ENCODE measurements at regions not wholly inside any gene's neighbourhood (a gene's known extent, or its start where the extent isn't known, plus 50 kb on each side); places are given as distances from the start of the nearest gene placed in this dataset.

DNA sequence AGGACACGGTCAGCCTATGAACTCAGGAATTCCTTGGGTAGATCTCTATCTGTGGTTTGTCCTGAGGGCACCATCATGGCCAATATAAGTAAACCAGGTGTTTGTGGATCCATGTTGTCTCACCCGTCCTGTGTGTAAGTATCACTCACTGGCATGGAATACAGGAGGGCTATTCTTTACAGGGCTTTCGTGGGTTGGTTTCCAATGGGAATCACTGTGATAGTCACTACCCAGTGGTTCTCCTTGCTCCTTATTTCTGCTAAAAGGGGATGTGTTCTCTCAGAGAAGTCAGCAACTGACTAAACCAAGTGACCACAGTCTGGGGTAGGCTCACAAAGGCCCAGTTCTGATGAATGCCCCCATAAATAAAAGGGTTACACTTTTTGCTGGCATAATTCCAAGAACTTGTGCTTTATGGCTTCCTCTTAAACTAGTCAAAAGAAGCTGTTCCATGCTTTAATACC lies 236.7 kb upstream of the JADE1 start:
- Histone ChIP-seq H3K4me1 (peaks cover 7 to 54% (median 36%) of the 10 kb centered on the region in 4 donors), H3K36me3 (no peaks in the 10 kb centered on the region), H3K4me3 (no peak overlapping the region), H3K9me3 (no peaks in the 10 kb centered on the region), H3K27ac (peak overlapping the region; percentile 31 to 79 (median 71)), H3K27me3 (no peaks in the 10 kb centered on the region)
- WGBS, 5 donors = 85 to 98% (median 91%) methylated on average over 3 of the region's 3 CpGs
- intact Hi-C loops (cut with DNase I; ENCODE audit: low total_unique reads) = no loop called here
- no peak for DNase-seq
- TF ChIP-seq EP300 (IDR thresholded peaks at IDR 0.05) (no peak), POLR2AphosphoS5 (IDR thresholded peaks at IDR 0.05) (no peak), POLR2A (IDR thresholded peaks at IDR 0.05) (no peak), CTCF (IDR thresholded peaks at IDR 0.05) (no peak)

DNA sequence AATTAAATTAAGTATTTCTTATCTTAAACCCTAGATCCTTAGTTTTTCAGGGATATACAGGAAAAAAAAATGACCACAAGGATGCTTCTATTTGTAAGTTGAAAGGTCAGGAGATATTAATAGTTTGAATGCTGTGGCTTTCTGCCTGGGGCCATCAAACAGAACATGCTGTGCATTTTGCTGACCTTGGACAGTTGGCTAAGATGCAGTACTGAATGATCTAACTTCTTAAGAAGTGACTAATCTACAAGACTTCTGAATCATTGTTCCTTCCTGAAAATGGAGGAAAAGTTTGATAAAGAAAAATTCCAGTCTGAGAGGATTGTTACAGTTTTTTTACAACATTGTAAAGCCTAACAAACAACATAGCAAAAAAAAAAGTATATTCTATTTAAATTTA lies 237.8 kb upstream of the JADE1 start:
- peak in 1 of 2 donors; percentile 47 for DNase-seq
- peak in 2 of 3 donors; percentile 55 to 85 for TF ChIP-seq POLR2AphosphoS5 (IDR thresholded peaks at IDR 0.05)
- TF ChIP-seq CTCF (IDR thresholded peaks at IDR 0.05) = no peak
- TF ChIP-seq POLR2A (IDR thresholded peaks at IDR 0.05) = no peak
- TF ChIP-seq EP300 (IDR thresholded peaks at IDR 0.05) = peak; percentile 10

DNA sequence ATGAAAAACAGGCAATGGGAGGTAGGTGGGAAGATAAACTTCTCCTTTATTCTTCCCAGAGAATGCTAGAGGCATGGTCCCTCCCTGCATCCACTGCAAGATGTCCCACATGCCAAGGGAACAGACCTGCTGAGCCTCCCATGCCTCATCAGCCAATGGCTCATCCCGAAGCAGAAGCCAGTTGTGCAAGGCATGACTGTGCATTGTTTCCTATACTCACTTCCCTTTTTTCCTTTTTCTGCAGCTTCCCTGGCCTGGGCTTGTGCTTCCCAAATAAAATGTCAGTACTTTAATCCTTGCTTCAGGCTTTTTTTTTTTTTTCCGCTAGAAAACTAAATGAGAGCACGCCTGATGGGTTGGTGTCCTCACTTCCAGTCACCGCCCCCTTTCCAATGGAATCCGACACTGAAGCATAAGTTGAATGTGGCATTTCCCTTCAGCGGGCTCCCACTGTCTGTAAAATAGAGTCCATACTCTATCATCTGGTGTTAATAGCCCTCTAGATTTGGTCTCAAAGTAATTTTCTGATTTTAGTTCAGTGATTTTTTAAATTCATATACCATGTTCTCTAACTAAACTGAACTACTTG lies 239.0 kb upstream of the JADE1 start:
- Histone ChIP-seq H3K27me3 (no peaks in the 10 kb centered on the region), H3K9me3 (no peaks in the 10 kb centered on the region), H3K4me3 (no peak overlapping the region), H3K4me1 (peaks cover 15 to 66% (median 44%) of the 10 kb centered on the region in 4 donors), H3K27ac (peak overlapping the region in 4 of 5 donors; percentile 11 to 79 (median 74)), H3K36me3 (no peaks in the 10 kb centered on the region)
- intact Hi-C loops (cut with DNase I; ENCODE audit: low total_unique reads) = no loop called here
- DNase-seq = peak in 1 of 2 donors; percentile 16
- TF ChIP-seq EP300 (IDR thresholded peaks at IDR 0.05) = no peak
- TF ChIP-seq CTCF (IDR thresholded peaks at IDR 0.05) = no peak
- no peak for TF ChIP-seq POLR2A (IDR thresholded peaks at IDR 0.05)
- TF ChIP-seq POLR2AphosphoS5 (IDR thresholded peaks at IDR 0.05) = peak in 1 of 3 donors; percentile 58
- 82 to 96% (median 84%) methylated on average over 6 of the region's 6 CpGs for WGBS, 5 donors

More for the DNA sequence above, 237.8 kb upstream of the JADE1 start:
- Histone ChIP-seq H3K36me3 (no peaks in the 10 kb centered on the region), H3K27me3 (no peaks in the 10 kb centered on the region), H3K4me1 (peaks cover 7 to 55% (median 36%) of the 10 kb centered on the region in 4 donors), H3K4me3 (no peak overlapping the region), H3K27ac (peak overlapping the region in 4 of 5 donors; percentile 55 to 79 (median 74)), H3K9me3 (no peaks in the 10 kb centered on the region)
- intact Hi-C loops (cut with DNase I; ENCODE audit: low total_unique reads) = no loop called here

DNA sequence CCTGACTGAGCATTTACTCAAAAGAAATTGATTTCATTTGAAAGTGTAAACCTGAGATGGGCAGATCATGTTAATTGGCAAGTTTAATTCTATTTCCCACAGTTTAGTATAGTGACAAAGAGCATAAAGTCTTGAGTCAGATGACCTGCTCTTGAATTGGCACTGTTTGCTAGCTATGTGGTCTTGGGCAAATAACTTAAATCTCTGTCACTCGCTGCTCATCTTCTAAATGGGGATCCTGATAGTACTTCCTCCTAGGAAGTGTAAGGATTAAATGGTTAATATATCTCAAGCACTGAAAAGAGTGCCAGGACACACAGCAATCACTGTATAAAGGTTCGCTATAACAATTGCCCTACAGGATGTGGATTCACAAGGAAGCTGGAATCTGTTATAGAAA lies 242.8 kb upstream of the JADE1 start:
- WGBS, 5 donors = 59 to 81% (median 61%) methylated on average over 2 of the region's 2 CpGs

More for the DNA sequence above, 242.8 kb upstream of the JADE1 start:
- H3K27me3 ChIP-seq = no peaks in the 10 kb centered on the region
- intact Hi-C loops (cut with DNase I; ENCODE audit: low total_unique reads) = no loop called here
- TF ChIP-seq EP300 (IDR thresholded peaks at IDR 0.05) (no peak), POLR2AphosphoS5 (IDR thresholded peaks at IDR 0.05) (no peak), CTCF (IDR thresholded peaks at IDR 0.05) (no peak), POLR2A (IDR thresholded peaks at IDR 0.05) (no peak)
- H3K4me3 ChIP-seq = no peak overlapping the region
- no peak for DNase-seq
- no peak overlapping the region for H3K27ac ChIP-seq
- no peaks in the 10 kb centered on the region for H3K9me3 ChIP-seq
- no peaks in the 10 kb centered on the region for H3K36me3 ChIP-seq
- H3K4me1 ChIP-seq = peaks cover 10 to 33% (median 21%) of the 10 kb centered on the region in 4 donors
